Calu3 (cell line): ENCODE measurements at regions not wholly inside any gene's neighbourhood (a gene's known extent, or its start where the extent isn't known, plus 50 kb on each side); places are given as distances from the start of the nearest gene placed in this dataset.

ENCODE experiments used
- BruUV-seq: library from RNA; stranded (reverse); fragments of 400-500 nt; replicated peaks from 2 replicates; lab custom pipeline; 2021; lab: Mats Ljungman, UMichigan
- CTCF ChIA-PET: fragments of 300-600 bp; sonication (Branson Sonifier 250); formaldehyde crosslinking; loops from one replicate; lab custom pipeline; 2022; ENCODE audit warnings: antibody characterized with exemption; lab: Charles Lee
- DNase-seq: peaks from one replicate; pipeline ENCODE4 v3.0.0; 2022
- H3K27ac Mint-ChIP-seq: one replicate; pipeline ENCODE4 v1.8.0; 2022; ENCODE audit warnings: mixed read lengths; ENCODE audit not compliant: unreplicated experiment
- H3K27me3 Mint-ChIP-seq: one replicate; pipeline ENCODE4 v1.8.0; 2022; ENCODE audit warnings: mixed read lengths; ENCODE audit not compliant: unreplicated experiment
- H3K36me3 Mint-ChIP-seq: one replicate; pipeline ENCODE4 v1.8.0; 2022; ENCODE audit warnings: mild to moderate bottlenecking, moderate library complexity, mixed read lengths; ENCODE audit not compliant: insufficient read depth, unreplicated experiment
- H3K4me1 Mint-ChIP-seq: one replicate; pipeline ENCODE4 v1.8.0; 2022; ENCODE audit warnings: mild to moderate bottlenecking, low read depth, mixed read lengths; ENCODE audit not compliant: unreplicated experiment
- H3K4me3 Mint-ChIP-seq: one replicate; pipeline ENCODE4 v1.8.0; 2022; ENCODE audit warnings: mild to moderate bottlenecking, low read depth, moderate library complexity, mixed read lengths; ENCODE audit not compliant: unreplicated experiment
- H3K9me3 Mint-ChIP-seq: one replicate; pipeline ENCODE4 v1.8.0; 2022; ENCODE audit warnings: low read depth, mixed read lengths; ENCODE audit not compliant: unreplicated experiment
- CTCF ChIP-seq: fragments of 200-600 bp; IDR thresholded peaks from one replicate; pipeline ENCODE4 v1.8.0; 2022; ENCODE audit warnings: antibody characterized with exemption; ENCODE audit not compliant: unreplicated experiment
- intact Hi-C: fragments of 100-400 bp; cut with micrococcal nuclease; formaldehyde crosslinking; loops from one replicate; pipeline ENCODE4 v1.10.0; 2022; ENCODE audit not compliant: unreplicated experiment

- CTCF ChIA-PET, result no interaction called here
- H3K27me3 Mint-ChIP-seq, result peaks cover 26% of the 10 kb centered on the region
- TF ChIP-seq CTCF, result no peak
- no peak overlapping the region for H3K4me3 Mint-ChIP-seq
- BruUV-seq, result no TSS peak
- no peaks in the 10 kb centered on the region for H3K36me3 Mint-ChIP-seq
- intact Hi-C loops, result no loop called here
- H3K4me1 Mint-ChIP-seq, result no peaks in the 10 kb centered on the region
- DNase-seq, result no peak
- no peaks in the 10 kb centered on the region for H3K9me3 Mint-ChIP-seq
- no peak overlapping the region for H3K27ac Mint-ChIP-seq
Measured at GRCh38 chr6:18562726-18563125, 175.6 kb downstream of the RNF144B start.

- TF ChIP-seq CTCF, result no peak
- DNase-seq, result no peak
- Mint-ChIP-seq H3K4me1 (no peaks in the 10 kb centered on the region), H3K27ac (no peak overlapping the region), H3K9me3 (no peaks in the 10 kb centered on the region), H3K4me3 (no peak overlapping the region), H3K36me3 (no peaks in the 10 kb centered on the region), H3K27me3 (peaks cover 29% of the 10 kb centered on the region)
- CTCF ChIA-PET, result no interaction called here
- intact Hi-C loops, result no loop called here
- BruUV-seq, result no TSS peak
Measured at GRCh38 chr6:18564775-18565174, 177.6 kb downstream of the RNF144B start.

- DNase-seq, result no peak
- Mint-ChIP-seq H3K4me1 (no peaks in the 10 kb centered on the region), H3K9me3 (no peaks in the 10 kb centered on the region), H3K27me3 (peaks cover 29% of the 10 kb centered on the region), H3K4me3 (no peak overlapping the region), H3K36me3 (no peaks in the 10 kb centered on the region), H3K27ac (no peak overlapping the region)
- no peak for TF ChIP-seq CTCF
- intact Hi-C loops, result no loop called here
- CTCF ChIA-PET, result no interaction called here
- BruUV-seq, result no TSS peak
Measured at GRCh38 chr6:18565231-18565630, 178.1 kb downstream of the RNF144B start.

- Mint-ChIP-seq H3K27ac (no peak overlapping the region), H3K4me1 (no peaks in the 10 kb centered on the region), H3K4me3 (no peak overlapping the region), H3K27me3 (peaks cover 34% of the 10 kb centered on the region), H3K36me3 (no peaks in the 10 kb centered on the region), H3K9me3 (no peaks in the 10 kb centered on the region)
- CTCF ChIA-PET, result no interaction called here
- intact Hi-C loops, result no loop called here
- no peak for TF ChIP-seq CTCF
- no peak for DNase-seq
- no TSS peak for BruUV-seq
Measured at GRCh38 chr6:18567380-18567779, 180.2 kb downstream of the RNF144B start.
